RWPE1 (cell line): ENCODE measurements at regions not wholly inside any gene's neighbourhood (a gene's known extent, or its start where the extent isn't known, plus 50 kb on each side); places are given as distances from the start of the nearest gene placed in this dataset.

ENCODE experiments used
- CTCF ChIA-PET: fragments of 350-600 bp; sonication (Branson Sonifier 250); formaldehyde crosslinking; extraction: SDS; loops from one replicate; lab custom pipeline; 2021; lab: Yijun Ruan, JAX
- POLR2A ChIA-PET: fragments of 400-600 bp; formaldehyde crosslinking; extraction: SDS; loops from one replicate; lab custom pipeline; 2020; ENCODE audit warnings: antibody characterized with exemption; ENCODE audit not compliant: low non-redundant PET; lab: Yijun Ruan, JAX
- DNase-seq: peaks from one replicate; pipeline ENCODE4 v3.0.0; 2012; ENCODE audit warnings: low spot score
- H3K27ac ChIP-seq: fragments of 450-650 bp; 2 replicates; pipeline ENCODE4 v1.5.1; 2017
- CTCF ChIP-seq: fragments of 450-650 bp; conservative IDR thresholded peaks from 2 replicates; pipeline ENCODE4 v1.5.1; 2017; ENCODE audit warnings: low read depth, mild to moderate bottlenecking

GRCh38 chr2:62423235-62423634, 82.8 kb downstream of the TMEM17 start:
- H3K27ac ChIP-seq: no peak overlapping the region
- TF ChIP-seq CTCF: no peak
- CTCF ChIA-PET: interaction anchor here (0.6 kb wide), 1 partner anchor 21 kb away, joined by 3 read pairs; no protein-coding TSS in a partner anchor
- DNase-seq: no peak
- POLR2A ChIA-PET: interaction anchor here (0.6 kb wide), 1 partner anchor 246 kb away, joined by 3 read pairs; no protein-coding TSS in a partner anchor

GRCh38 chr2:62415518-62415917, 90.5 kb downstream of the TMEM17 start:
- no peak for DNase-seq
- H3K27ac ChIP-seq: no peak overlapping the region
- CTCF ChIA-PET: no interaction called here
- POLR2A ChIA-PET: no interaction called here
- TF ChIP-seq CTCF: no peak

GRCh38 chr2:62415019-62415431, 91.0 kb downstream of the TMEM17 start:
- DNase-seq: no peak
- no peak for TF ChIP-seq CTCF
- ChIA-PET POLR2A (no interaction called here), CTCF (interaction anchor here (1.8 kb wide), 1 partner anchor 422 kb away, joined by 4 read pairs; no protein-coding TSS in a partner anchor)
- no peak overlapping the region for H3K27ac ChIP-seq

- no peak for TF ChIP-seq CTCF
- ChIA-PET CTCF (interaction anchor here (0.6 to 1.8 kb wide), 5 partner anchors 16 to 494 kb away, joined by 3 to 8 read pairs (median 4); no protein-coding TSS in a partner anchor), POLR2A (no interaction called here)
- no peak overlapping the region for H3K27ac ChIP-seq
- no peak for DNase-seq
Measured at GRCh38 chr2:62413116-62413663, 92.8 kb downstream of the TMEM17 start.

GRCh38 chr2:62412347-62412742, 93.7 kb downstream of the TMEM17 start:
- ChIA-PET POLR2A (interaction anchor here (0.5 kb wide), 1 partner anchor 135 kb away, joined by 5 read pairs; no protein-coding TSS in a partner anchor), CTCF (interaction anchor here (1.6 kb wide), 1 partner anchor 415 kb away, joined by 3 read pairs; no protein-coding TSS in a partner anchor)
- peak; percentile 8; the same call in 1 of the 2 replicates for TF ChIP-seq CTCF
- no peak overlapping the region for H3K27ac ChIP-seq
- DNase-seq: peak; percentile 23

- ChIA-PET CTCF (interaction anchor here (0.6 to 1.9 kb wide), 5 partner anchors 120 to 434 kb away, joined by 3 to 19 read pairs (median 3); no protein-coding TSS in a partner anchor), POLR2A (no interaction called here)
- no peak for DNase-seq
- no peak for TF ChIP-seq CTCF
- H3K27ac ChIP-seq: no peak overlapping the region
Measured at GRCh38 chr2:62410926-62411456, 95.0 kb downstream of the TMEM17 start.
